ENCODE measurements at regions not wholly inside any gene's neighbourhood (a gene's known extent, or its start where the extent isn't known, plus 50 kb on each side); places are given as distances from the start of the nearest gene placed in this dataset.
"Not testable (repeated sequence)": the region's sequence is repeated elsewhere in the genome, so short reads cannot be mapped to it uniquely, and the experiment has no call there.

- Mint-ChIP-seq H3K27me3 (peaks cover 0 to 24% (median 2%) of the 10 kb centered on the region in 5 donors), H3K27ac (no peak overlapping the region), H3K4me1 (no peaks in the 10 kb centered on the region), H3K9me3 (peaks cover 0 to 2% (median 0%) of the 10 kb centered on the region in 11 donors), H3K36me3 (no peaks in the 10 kb centered on the region), H3K4me3 (no peak overlapping the region)
- DNase-seq: no peak
- Histone ChIP-seq H3K36me3 (ENCODE audit: control insufficient read depth in 2 of 3, insufficient read depth in 3 of 3, low read length in 3 of 3) (no peaks in the 10 kb centered on the region), H3K4me1 (ENCODE audit: control insufficient read depth in 2 of 2, insufficient read depth in 2 of 2, low read length in 2 of 2) (no peaks in the 10 kb centered on the region), H3K9me3 (ENCODE audit: control insufficient read depth in 2 of 3, low read length in 3 of 3) (no peaks in the 10 kb centered on the region), H3K27ac (ENCODE audit: low read depth, low read length) (no peak overlapping the region), H3K4me3 (ENCODE audit: low read length) (no peak overlapping the region), H3K27me3 (ENCODE audit: control insufficient read depth in 2 of 2, insufficient read depth in 2 of 2, low read length in 2 of 2) (no peaks in the 10 kb centered on the region)
- ChIA-PET CTCF (no interaction called here), POLR2A (no interaction called here)
- intact Hi-C loops (cut with micrococcal nuclease): no loop called here
- no peak for ATAC-seq
These were observed 158.1 kb downstream of the SLC24A2 start for GRCh38 chr9:19630760-19631159.

GRCh38 chr9:19629488-19629887 lies 159.3 kb downstream of the SLC24A2 start:
- H3K27ac ChIP-seq (ENCODE audit: low read depth, low read length): no peak overlapping the region
- ChIA-PET CTCF (no interaction called here), POLR2A (no interaction called here)
- peaks cover 0 to 24% (median 0%) of the 10 kb centered on the region in 5 donors for H3K27me3 Mint-ChIP-seq
- ATAC-seq (no peak), DNase-seq (no peak)
- H3K27ac Mint-ChIP-seq: no peak overlapping the region
- H3K36me3 ChIP-seq (ENCODE audit: control insufficient read depth in 2 of 3, insufficient read depth in 3 of 3, low read length in 3 of 3): no peaks in the 10 kb centered on the region
- no peaks in the 10 kb centered on the region for H3K9me3 ChIP-seq (ENCODE audit: control insufficient read depth in 2 of 3, low read length in 3 of 3)
- no peak overlapping the region for H3K4me3 ChIP-seq (ENCODE audit: low read length)
- intact Hi-C loops (cut with micrococcal nuclease): no loop called here
- no peaks in the 10 kb centered on the region for H3K4me1 Mint-ChIP-seq
- H3K36me3 Mint-ChIP-seq: no peaks in the 10 kb centered on the region
- no peaks in the 10 kb centered on the region for H3K27me3 ChIP-seq (ENCODE audit: control insufficient read depth in 2 of 2, insufficient read depth in 2 of 2, low read length in 2 of 2)
- H3K9me3 Mint-ChIP-seq: peaks cover 0 to 1% (median 0%) of the 10 kb centered on the region in 11 donors
- no peak overlapping the region for H3K4me3 Mint-ChIP-seq
- H3K4me1 ChIP-seq (ENCODE audit: control insufficient read depth in 2 of 2, insufficient read depth in 2 of 2, low read length in 2 of 2): no peaks in the 10 kb centered on the region

- H3K27me3 ChIP-seq (ENCODE audit: control insufficient read depth in 2 of 2, insufficient read depth in 2 of 2, low read length in 2 of 2); H3K4me1 ChIP-seq (ENCODE audit: control insufficient read depth in 2 of 2, insufficient read depth in 2 of 2, low read length in 2 of 2); H3K27ac Mint-ChIP-seq; intact Hi-C loops (cut with micrococcal nuclease); H3K9me3 Mint-ChIP-seq; H3K27ac ChIP-seq (ENCODE audit: low read depth, low read length); POLR2A ChIA-PET; H3K36me3 ChIP-seq (ENCODE audit: control insufficient read depth in 2 of 3, insufficient read depth in 3 of 3, low read length in 3 of 3); H3K4me3 ChIP-seq (ENCODE audit: low read length); H3K4me3 Mint-ChIP-seq; H3K36me3 Mint-ChIP-seq; ATAC-seq; H3K4me1 Mint-ChIP-seq; DNase-seq; H3K9me3 ChIP-seq (ENCODE audit: control insufficient read depth in 2 of 3, low read length in 3 of 3); CTCF ChIA-PET: not testable (repeated sequence)
- H3K27me3 Mint-ChIP-seq: peaks cover 0 to 32% (median 14%) of the 10 kb centered on the region in 5 donors
These were observed 163.4 kb downstream of the SLC24A2 start for GRCh38 chr9:19625426-19625825.

- Histone ChIP-seq H3K36me3 (ENCODE audit: control insufficient read depth in 2 of 3, insufficient read depth in 3 of 3, low read length in 3 of 3) (no peaks in the 10 kb centered on the region), H3K4me1 (ENCODE audit: control insufficient read depth in 2 of 2, insufficient read depth in 2 of 2, low read length in 2 of 2) (no peaks in the 10 kb centered on the region), H3K9me3 (ENCODE audit: control insufficient read depth in 2 of 3, low read length in 3 of 3) (no peaks in the 10 kb centered on the region), H3K27me3 (ENCODE audit: control insufficient read depth in 2 of 2, insufficient read depth in 2 of 2, low read length in 2 of 2) (no peaks in the 10 kb centered on the region), H3K4me3 (ENCODE audit: low read length) (no peak overlapping the region), H3K27ac (ENCODE audit: low read depth, low read length) (no peak overlapping the region)
- DNase-seq: no peak
- ATAC-seq: no peak
- no peak overlapping the region for H3K27ac Mint-ChIP-seq
- H3K27me3 Mint-ChIP-seq: peaks cover 3 to 31% (median 13%) of the 10 kb centered on the region in 5 donors
- H3K36me3 Mint-ChIP-seq: no peaks in the 10 kb centered on the region
- H3K4me1 Mint-ChIP-seq: no peaks in the 10 kb centered on the region
- CTCF ChIA-PET: no interaction called here
- H3K4me3 Mint-ChIP-seq: no peak overlapping the region
- intact Hi-C loops (cut with micrococcal nuclease): no loop called here
- POLR2A ChIA-PET: no interaction called here
- no peaks in the 10 kb centered on the region for H3K9me3 Mint-ChIP-seq
These were observed 164.3 kb downstream of the SLC24A2 start for GRCh38 chr9:19624519-19624918.

- H3K27ac Mint-ChIP-seq: no peak overlapping the region
- no peak overlapping the region for H3K27ac ChIP-seq (ENCODE audit: low read depth, low read length)
- no peaks in the 10 kb centered on the region for H3K4me1 ChIP-seq (ENCODE audit: control insufficient read depth in 2 of 2, insufficient read depth in 2 of 2, low read length in 2 of 2)
- intact Hi-C loops (cut with micrococcal nuclease): no loop called here
- no peak overlapping the region for H3K4me3 ChIP-seq (ENCODE audit: low read length)
- no peaks in the 10 kb centered on the region for H3K36me3 Mint-ChIP-seq
- no peaks in the 10 kb centered on the region for H3K27me3 ChIP-seq (ENCODE audit: control insufficient read depth in 2 of 2, insufficient read depth in 2 of 2, low read length in 2 of 2)
- no peak overlapping the region for H3K4me3 Mint-ChIP-seq
- ATAC-seq (no peak), DNase-seq (no peak)
- CTCF ChIA-PET: no interaction called here
- H3K9me3 ChIP-seq (ENCODE audit: control insufficient read depth in 2 of 3, low read length in 3 of 3): no peaks in the 10 kb centered on the region
- H3K4me1 Mint-ChIP-seq: no peaks in the 10 kb centered on the region
- H3K9me3 Mint-ChIP-seq: no peaks in the 10 kb centered on the region
- peaks cover 9 to 27% (median 12%) of the 10 kb centered on the region in 5 donors for H3K27me3 Mint-ChIP-seq
- H3K36me3 ChIP-seq (ENCODE audit: control insufficient read depth in 2 of 3, insufficient read depth in 3 of 3, low read length in 3 of 3): no peaks in the 10 kb centered on the region
- POLR2A ChIA-PET: no interaction called here
These were observed 164.9 kb downstream of the SLC24A2 start for GRCh38 chr9:19623941-19624340.

- H3K36me3 Mint-ChIP-seq: no peaks in the 10 kb centered on the region
- no peak for ATAC-seq
- H3K27ac Mint-ChIP-seq: no peak overlapping the region
- Histone ChIP-seq H3K36me3 (ENCODE audit: control insufficient read depth in 2 of 3, insufficient read depth in 3 of 3, low read length in 3 of 3) (no peaks in the 10 kb centered on the region), H3K4me1 (ENCODE audit: control insufficient read depth in 2 of 2, insufficient read depth in 2 of 2, low read length in 2 of 2) (no peaks in the 10 kb centered on the region), H3K9me3 (ENCODE audit: control insufficient read depth in 2 of 3, low read length in 3 of 3) (no peaks in the 10 kb centered on the region), H3K27ac (ENCODE audit: low read depth, low read length) (no peak overlapping the region), H3K27me3 (ENCODE audit: control insufficient read depth in 2 of 2, insufficient read depth in 2 of 2, low read length in 2 of 2) (no peaks in the 10 kb centered on the region), H3K4me3 (ENCODE audit: low read length) (no peak overlapping the region)
- H3K9me3 Mint-ChIP-seq: no peaks in the 10 kb centered on the region
- DNase-seq: no peak
- intact Hi-C loops (cut with micrococcal nuclease): no loop called here
- ChIA-PET CTCF (no interaction called here), POLR2A (no interaction called here)
- H3K4me1 Mint-ChIP-seq: no peaks in the 10 kb centered on the region
- H3K4me3 Mint-ChIP-seq: no peak overlapping the region
- peaks cover 15 to 25% (median 23%) of the 10 kb centered on the region in 5 donors for H3K27me3 Mint-ChIP-seq
These were observed 168.5 kb downstream of the SLC24A2 start for GRCh38 chr9:19620326-19620725.

GRCh38 chr9:19619221-19619620 lies 169.6 kb downstream of the SLC24A2 start:
- ATAC-seq: no peak
- no peaks in the 10 kb centered on the region for H3K36me3 Mint-ChIP-seq
- ChIA-PET POLR2A (no interaction called here), CTCF (no interaction called here)
- no peaks in the 10 kb centered on the region for H3K9me3 Mint-ChIP-seq
- Histone ChIP-seq H3K36me3 (ENCODE audit: control insufficient read depth in 2 of 3, insufficient read depth in 3 of 3, low read length in 3 of 3) (no peaks in the 10 kb centered on the region), H3K9me3 (ENCODE audit: control insufficient read depth in 2 of 3, low read length in 3 of 3) (no peaks in the 10 kb centered on the region), H3K27ac (ENCODE audit: low read depth, low read length) (no peak overlapping the region), H3K4me3 (ENCODE audit: low read length) (no peak overlapping the region), H3K4me1 (ENCODE audit: control insufficient read depth in 2 of 2, insufficient read depth in 2 of 2, low read length in 2 of 2) (no peaks in the 10 kb centered on the region), H3K27me3 (ENCODE audit: control insufficient read depth in 2 of 2, insufficient read depth in 2 of 2, low read length in 2 of 2) (no peaks in the 10 kb centered on the region)
- H3K27ac Mint-ChIP-seq: no peak overlapping the region
- H3K4me3 Mint-ChIP-seq: no peak overlapping the region
- no peaks in the 10 kb centered on the region for H3K4me1 Mint-ChIP-seq
- intact Hi-C loops (cut with micrococcal nuclease): no loop called here
- peaks cover 15 to 34% (median 23%) of the 10 kb centered on the region in 5 donors for H3K27me3 Mint-ChIP-seq
- DNase-seq: no peak
